ENCODE measurements at regions not wholly inside any gene's neighbourhood (a gene's known extent, or its start where the extent isn't known, plus 50 kb on each side); places are given as distances from the start of the nearest gene placed in this dataset.

- TF ChIP-seq CTCF (optimal IDR thresholded peaks at IDR 0.05 in 1 of 3, IDR thresholded peaks at IDR 0.05 in 1 of 3, conservative IDR thresholded peaks at IDR 0.05 in 1 of 3; ENCODE audit: extremely low read depth in 1 of 3, insufficient read depth in 2 of 3, low read length in 3 of 3) = no peak
- TF ChIP-seq EZH2 (IDR thresholded peaks at IDR 0.05; ENCODE audit: low read length) = no peak
Measured at GRCh38 chr14:58797010-58797429, 159.3 kb downstream of the DACT1 start.

All from keratinocyte (primary cell).